Brain pericyte (primary cell): ENCODE measurements at regions not wholly inside any gene's neighbourhood (a gene's known extent, or its start where the extent isn't known, plus 50 kb on each side); places are given as distances from the start of the nearest gene placed in this dataset.
A peak's percentile ranks its signal among the peaks of the same experiment; 100 is the strongest.
"Not testable (repeated sequence)": the region's sequence is repeated elsewhere in the genome, so short reads cannot be mapped to it uniquely, and the experiment has no call there.

Source experiments
- DNase-seq: peaks from one replicate; pipeline ENCODE4 v3.0.0-alpha.2; 2012; ENCODE audit warnings: low read depth, low spot score

DNA sequence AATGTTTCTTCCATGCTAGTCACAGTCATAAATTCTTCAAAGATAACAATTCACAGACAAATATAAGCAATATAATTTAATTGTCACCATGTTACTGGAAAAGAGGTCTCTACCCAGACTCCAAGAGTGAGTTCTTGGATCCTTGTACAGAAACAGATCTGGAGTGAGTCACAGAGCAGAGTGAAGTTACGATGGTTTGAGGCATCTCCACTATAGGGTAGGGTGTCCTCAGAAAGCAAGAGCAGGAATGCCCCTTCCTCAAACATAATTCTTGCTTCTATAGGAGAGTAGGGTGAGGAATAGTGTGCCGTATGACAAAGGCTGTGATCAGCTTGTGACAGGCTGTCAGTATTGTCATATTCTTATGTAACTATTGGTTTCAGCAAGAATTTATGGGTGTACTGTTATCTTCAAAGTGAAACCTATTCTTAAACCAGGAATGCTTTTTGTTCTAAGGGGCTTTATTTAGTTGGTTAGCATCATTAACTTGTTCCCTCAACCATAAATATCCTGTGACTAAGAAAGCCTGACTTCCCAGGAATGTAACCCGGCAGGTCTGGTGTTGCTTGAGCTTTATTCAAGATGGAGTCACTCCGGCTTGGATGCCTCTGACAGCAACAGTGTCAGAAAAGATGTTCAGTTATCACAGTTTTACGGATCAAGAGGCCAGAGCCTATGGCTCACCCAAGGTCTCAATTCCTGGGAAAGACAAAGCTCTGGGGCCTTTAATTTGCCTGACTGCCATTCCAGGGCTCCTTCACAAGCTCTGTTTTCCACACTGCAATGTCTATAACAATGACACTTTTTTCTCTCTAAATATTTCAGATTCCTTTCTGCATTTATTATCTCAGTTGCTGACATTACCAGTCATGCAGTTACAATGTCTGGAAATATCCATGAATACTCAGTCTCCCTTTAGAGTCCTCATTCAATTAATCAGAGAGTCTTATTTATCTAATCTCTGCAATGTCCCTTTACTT, 298.6 kb downstream of the C6orf118 start:
- no peak for DNase-seq

DNA sequence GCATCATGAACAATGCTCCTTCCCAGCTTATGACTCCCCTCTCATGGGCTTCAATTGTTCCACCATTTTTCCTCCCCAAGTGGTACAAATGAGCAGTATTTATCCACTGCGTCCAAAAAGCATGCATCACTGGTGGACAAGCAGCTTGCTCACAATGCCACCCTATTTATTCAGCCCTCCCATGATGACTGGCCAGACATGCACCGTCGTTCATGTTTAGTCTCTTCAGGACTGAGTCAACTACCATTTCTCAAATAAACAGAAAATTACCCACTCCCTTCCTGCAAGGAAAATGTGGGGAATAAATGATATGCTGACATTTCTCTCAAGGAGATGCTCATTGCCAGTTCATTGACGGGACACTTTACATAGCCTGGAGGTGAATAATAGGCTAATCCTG, 300.4 kb downstream of the C6orf118 start:
- DNase-seq: no peak

DNA sequence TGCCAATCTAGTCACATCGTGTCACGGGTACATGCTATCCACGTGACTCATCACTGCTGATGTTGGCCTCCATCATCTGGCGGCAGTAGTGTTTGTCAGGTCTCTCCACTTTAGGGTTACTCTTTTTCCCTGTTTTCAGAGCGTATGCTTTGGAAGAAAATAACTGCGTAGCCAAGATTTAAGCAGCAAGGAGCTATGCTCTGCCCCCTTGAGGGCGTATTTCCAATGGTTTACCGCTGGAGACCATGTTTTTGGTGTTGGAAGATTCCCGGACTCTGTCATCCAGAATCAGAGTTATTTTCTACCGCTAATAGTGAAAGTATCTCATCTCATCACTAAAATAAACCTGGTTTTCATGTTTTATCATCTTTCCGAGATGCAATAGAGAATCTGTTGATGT, 306.5 kb downstream of the C6orf118 start:
- DNase-seq: no peak

DNA sequence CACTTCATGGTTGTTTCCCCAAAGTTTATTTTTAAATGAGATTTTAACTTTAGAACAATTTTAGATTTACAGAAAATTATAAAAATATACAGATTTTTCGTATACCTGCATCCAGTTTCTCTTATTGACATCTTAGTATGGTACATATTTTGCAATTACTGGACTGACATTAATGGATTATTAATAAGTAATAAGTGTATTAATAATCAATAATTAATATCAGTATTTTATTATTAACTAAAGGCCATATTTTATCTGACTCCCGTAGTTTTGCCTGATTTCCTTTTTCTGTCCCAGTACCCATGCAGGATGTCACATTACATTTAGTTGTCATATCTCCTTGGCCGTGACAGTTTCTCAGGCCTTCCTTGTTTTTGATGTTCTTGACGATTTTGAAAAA, 307.0 kb downstream of the C6orf118 start:
- no peak for DNase-seq

DNA sequence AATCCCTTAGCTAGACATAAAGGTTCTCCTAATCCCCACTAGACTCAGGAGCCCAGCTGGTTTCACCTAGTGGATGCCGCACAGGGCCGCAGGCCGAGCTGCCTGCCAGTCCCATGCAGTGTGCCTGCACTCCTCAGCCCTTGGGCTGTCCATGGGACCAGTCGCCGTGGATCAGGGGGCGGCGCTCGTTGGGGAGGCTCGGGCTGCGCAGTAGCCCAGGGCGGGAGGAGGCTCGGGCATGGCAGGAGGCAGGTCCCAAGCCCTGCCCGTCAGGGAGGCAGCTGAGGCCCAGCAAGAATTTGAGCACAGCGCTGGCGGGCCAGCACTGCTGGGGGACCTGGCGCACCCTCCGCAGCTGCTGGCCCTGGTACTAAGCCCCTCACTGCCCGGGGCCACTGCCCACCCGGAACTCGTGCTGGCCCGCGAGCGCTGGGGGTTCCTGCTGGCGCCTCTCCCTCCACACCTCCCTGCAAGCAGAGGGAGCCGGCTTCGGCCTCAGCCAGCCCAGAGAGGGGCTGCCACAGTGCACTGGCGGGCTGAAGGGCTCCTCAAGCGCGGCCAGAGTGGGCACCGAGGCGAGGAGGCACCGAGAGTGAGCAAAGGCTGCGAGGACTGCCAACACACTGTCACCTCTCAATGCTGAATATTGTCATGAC, 307.8 kb downstream of the C6orf118 start:
- DNase-seq: no peak

DNA sequence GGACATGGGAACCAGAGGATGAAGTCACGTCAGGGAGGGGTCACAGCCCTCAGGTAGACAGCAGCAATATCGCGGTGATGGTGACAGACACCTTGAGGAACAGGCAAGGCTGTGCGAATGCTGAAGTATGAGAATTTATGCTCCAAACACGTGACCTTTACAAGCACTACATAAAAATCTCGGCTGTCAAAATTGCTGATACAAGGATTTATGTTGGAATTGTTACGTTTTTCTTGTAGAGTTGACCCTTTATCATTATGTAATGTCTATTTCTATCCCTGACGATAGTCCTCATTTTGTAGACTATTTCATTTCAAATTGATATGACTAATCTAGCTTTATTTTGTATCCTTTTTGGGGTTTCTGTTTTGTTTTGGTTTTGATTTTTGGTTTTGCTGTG, 311.1 kb downstream of the C6orf118 start:
- no peak for DNase-seq

DNA sequence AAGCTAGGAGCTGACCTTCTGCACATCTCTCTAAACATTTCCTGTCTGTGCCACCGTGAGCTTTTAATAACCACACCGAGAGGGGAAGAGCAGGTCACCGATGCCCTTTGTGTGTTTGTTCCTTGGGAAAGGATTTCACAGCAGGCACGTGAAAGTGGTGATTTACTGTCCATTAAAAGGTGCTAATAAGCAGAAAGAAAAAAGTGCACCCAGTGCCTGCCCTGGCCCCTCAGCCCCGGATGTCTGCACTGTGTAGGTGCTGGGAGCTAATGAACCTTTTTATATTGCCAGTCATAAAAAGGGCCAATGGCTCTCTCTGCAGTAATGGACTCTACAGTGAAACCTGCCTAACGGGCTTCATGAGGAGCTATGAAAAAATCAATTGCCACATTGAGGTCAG, 312.6 kb downstream of the C6orf118 start:
- no peak for DNase-seq

DNA sequence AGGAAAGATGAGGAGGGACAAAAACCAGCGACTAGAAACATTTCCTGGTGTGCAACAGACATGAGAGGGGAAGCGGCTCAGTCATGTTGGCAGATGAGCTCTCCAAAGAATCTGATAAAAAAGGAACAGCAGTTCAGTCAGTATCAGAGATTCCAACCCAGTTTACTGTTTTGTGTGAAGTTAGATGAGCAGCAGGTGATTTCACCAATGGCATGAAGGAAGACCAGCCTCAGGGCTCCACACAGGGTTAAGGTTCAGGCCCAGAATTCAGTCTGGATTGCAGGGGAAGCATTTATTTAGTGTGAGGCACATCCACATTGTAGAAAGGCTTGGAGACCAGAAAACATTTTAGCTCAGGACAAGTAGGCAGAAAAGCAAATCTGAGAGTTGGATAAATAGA, 317.8 kb downstream of the C6orf118 start:
- DNase-seq: no peak

DNA sequence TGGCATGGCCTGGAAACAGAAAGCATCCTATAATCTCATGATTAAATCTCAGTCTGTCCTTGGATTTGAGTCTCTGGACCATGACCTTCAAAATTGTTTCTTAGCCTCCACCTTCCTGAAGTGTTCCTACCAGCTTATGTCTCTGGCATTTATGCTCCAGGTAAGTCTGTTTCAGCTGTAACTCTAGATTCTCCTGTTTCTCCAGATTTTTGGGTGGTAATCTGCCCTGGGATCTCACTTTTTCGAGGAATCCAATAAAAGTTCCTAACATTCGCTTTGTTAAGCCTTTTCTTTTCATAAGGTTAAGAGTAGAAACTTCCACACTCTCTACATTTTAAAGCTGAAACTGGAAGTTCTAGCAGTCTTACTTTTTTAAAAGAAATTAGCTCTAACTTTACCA, 318.5 kb downstream of the C6orf118 start:
- DNase-seq: no peak

DNA sequence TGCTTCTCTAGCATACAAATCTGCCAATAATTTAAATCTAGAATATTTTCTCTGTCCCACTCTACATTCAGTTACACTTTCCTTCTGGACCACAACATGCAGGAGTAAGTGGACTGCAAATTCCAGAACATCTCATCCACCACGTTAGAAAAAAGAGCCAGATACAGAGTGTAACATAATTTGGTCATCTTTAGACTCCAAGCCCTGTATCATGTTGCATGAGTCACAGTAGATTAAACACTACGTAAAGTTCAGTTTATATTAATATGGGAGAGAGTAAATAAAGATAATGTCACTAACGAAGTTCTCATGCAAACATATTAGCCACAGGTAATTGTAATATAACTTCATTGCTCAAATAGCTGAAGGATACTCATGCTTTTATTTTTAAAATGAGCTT, 327.0 kb downstream of the C6orf118 start:
- no peak for DNase-seq

DNA sequence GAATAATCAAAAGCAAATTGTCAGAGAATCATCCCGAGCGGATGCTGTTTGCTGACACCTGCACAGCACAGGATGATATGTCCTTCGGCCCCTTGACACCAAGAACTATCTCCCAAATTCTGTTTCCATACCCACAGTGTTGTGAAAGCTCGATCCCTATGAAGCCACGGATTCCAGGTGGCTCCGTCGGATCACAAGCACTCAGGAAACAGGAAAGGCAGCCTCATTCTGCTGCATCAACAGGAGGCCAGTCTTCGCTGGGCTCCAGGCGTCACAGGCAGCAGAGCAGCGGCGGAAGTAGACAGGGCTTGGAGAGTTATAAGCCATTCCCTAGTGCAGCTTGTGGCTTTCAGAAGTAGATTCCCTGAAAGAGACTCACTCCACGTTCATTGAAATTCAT, 342.3 kb downstream of the C6orf118 start:
- no peak for DNase-seq

DNA sequence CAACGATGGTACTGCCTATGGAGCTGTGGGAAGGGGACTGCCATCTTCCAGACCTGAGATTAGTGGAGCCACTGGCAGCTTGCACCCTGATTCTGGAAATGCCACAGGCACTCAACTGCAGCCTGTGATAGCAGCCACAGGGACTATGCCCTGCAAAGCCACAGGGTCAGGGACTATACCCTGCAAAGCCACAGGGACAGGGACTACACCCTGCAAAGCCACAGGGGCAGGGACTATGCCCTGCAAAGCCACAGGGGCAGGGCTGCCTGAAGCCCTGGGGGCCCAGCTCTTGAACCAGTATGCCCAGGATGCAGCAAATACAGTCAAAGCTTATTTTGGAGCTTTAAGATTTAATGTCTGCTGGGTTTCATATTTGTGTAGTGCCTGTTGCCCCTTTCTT, 346.6 kb downstream of the C6orf118 start:
- no peak for DNase-seq

DNA sequence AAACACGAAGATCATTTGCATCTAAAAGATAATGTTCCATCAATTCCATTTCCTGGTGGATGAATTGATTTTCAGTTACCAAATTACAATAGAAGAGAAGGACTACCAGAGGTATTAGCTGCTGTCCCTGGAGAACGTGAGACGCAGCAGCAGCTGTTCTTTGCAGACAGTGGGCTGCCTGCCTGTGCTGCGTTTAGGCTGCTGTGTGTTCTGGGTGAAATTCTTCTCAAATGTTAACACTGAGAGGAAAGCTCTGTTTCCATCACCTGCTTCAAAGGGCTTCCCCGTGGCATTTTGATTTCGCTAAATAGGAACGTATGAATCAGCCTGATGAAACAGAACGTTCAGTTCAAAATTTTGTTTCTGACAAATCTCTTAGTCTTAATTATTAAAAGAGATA, 362.2 kb downstream of the C6orf118 start:
- no peak for DNase-seq

DNA sequence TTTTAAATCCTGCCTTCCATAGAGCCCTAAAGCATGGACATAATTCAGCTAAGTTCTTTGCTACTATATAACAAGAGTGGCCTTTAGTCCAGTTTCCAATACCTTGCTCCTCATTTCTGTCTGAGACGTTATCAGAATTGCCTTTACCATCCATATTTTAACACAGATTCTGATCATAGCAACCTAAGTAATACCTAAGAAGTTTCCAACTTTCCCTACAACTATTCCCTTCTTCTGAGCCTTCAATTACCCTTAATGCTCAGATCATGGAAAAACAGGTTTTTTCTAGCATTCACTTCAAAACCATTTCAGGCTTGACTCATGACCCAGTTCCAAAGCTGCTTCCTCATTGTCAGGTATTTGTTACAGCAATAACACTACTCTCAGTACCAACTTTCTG, 367.1 kb downstream of the C6orf118 start:
- no peak for DNase-seq

DNA sequence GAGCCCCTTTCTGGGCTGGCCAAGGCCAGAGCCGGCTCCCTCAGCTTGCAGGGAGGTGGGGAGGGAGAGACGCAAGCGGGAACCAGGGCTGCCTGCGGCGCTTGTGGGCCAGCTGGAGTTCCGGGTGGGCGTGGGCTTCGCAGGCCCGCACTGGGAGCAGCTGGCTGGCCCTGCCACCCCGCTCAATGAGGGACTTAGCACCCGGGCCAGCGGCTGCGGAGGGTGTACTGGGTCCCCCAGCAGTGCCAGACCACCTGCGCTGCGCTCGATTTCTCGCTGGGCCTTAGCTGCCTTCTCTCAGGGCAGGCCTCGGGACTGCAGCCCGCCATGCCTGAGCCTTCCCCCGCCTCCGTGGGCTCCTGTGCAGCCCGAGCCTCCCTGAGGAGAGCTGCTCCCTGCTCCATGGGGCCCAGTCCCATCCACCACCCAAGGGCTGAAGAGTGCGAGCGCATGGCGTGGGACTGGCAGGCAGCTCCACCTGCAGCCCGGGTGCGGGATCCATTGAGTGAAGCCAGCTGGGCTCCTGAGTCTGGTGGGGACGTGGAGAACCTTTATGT, 376.1 kb downstream of the C6orf118 start:
- not testable (repeated sequence) for DNase-seq

DNA sequence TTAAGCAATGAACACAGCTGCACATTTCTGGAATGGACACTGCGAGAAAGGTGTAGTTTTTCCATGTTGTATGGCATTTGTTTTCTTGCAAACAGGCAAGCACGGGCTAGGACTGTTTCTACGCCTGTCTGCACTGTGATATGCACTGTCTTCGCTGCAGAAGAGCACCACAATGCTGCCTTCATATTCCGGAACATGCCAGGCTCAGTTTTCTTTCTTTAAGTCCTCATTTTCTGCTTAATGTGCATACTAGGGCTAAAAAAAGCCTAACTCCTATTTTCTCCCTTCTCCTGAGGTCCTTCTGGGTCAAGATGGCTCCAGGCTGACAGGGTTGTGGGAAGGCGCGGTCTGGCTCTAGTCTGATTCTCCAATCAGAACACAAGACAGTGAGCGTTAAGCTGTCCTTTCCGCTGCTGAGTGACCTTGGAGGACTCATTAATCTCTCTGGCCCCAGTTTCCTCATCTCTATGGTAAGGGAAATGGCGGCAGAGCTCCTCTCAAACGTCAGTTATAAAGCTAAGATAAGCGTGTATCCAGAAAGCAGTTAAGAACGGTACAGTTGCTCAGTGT, 379.9 kb downstream of the C6orf118 start:
- no peak for DNase-seq

DNA sequence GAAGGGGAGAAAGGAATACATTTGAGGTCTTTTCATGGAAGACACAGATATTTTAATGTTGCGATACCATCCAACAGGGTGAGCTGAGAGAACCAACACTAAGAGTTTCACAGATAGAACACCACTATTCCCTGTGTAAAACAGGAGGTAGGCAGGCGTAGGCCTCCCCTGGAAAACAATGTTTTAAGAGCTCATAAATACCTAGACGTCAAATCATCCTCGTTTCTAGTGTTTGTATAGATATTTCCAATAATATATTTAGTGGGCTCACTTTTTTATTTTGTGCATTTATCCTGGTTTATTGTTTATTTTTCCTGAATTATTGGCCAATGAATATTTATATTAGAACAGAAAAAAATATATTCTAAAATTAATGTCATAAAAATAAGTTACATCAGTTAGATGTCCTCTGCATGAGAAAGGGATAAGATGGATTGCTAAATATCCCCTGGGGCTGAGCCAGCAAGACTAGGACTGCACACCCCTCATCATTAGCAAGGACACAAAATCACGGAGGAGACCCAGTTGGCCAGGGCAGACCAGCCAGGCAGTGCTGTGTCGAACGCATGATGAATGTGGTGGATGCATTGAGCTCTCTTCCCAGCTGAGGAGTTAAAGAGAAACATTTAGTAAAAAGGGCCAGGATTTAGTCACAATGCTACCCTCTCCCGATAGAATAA, 380.5 kb downstream of the C6orf118 start:
- no peak for DNase-seq

DNA sequence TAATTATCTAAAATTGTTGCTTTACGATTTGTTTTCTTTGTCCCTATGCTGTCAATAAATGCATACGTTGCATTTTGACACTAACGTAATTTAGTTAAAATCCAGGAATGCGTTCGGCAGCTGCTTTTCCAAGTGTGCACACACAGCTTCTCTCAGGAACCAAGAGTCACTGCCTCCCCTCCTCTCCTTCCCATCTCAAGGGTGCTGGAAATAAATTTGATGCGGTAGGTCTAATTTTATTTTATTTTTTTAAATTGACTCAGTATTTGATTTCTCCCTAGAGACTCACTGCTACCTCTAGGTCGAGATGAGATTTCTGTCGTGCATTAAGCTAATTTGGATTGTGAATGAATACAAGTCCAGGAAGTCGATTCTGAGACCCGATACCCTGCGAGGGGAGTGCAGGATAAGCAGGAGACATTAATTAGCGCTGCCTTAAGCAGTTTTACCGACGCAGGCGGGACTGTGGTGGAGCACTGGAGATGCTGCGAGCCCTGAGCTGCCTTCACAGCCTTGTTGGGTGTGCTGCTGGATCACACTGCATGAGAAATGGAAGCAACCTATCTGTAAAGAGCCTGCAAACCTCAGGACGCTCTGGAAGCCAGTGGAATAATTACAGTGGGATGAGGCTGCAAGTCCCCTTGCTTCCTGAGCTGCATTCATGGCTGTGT, 381.2 kb downstream of the C6orf118 start:
- DNase-seq: no peak

DNA sequence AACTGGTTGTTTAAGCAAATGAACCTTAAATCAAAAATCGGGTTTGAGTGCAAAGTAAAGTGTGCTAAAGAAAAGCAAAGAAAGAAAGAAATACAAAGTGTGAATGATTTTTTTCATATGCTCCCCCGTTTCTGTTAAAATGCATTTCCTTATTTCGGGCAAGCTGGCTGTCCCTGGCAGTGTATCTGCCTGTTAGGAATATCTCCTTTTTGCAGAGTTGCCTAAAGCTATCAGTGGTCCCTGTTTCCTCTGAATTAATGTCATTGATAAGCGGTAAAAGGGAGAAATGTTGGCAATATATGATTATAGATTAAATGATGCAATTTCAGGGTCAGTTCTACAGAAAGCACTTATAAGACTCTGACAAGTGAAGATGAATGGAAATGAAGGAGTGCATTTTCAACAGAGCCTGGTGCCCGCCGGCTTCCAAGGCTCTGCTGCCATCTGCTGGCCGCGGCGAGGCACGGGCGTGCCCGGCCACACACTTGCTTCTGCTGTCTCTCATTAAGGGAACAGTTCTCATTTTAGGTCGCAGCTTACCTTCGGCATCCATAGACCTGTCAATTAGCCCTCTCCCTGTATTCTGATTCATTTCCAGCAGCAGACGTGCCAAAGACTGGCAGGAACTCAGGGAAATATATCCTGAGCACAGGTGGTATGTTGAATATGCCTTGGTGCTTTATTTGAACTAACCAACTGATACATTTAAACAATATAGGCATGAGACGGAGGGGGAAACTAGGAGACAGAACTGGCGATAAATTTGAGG, 381.9 kb downstream of the C6orf118 start:
- DNase-seq: peak; percentile 34

DNA sequence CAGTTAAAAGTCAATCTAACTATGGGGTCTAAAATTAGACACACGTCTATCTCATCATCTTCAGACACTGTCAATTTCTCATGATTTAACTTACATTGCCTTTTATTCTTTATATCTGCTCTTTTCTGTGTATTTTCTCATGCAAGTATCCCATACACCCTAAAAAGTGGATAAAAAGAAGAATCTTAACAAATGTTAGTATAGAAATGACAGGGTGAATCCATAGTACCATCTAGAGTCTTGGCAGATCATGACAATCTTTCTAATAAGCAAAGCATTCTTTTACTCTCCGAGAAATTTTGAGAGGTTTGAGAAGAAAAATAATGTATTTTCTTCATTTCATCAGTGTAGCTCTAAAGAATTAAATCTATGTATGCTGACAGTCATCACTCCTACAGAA, 382.7 kb downstream of the C6orf118 start:
- no peak for DNase-seq
